ENCODE measurements at regions not wholly inside any gene's neighbourhood (a gene's known extent, or its start where the extent isn't known, plus 50 kb on each side); places are given as distances from the start of the nearest gene placed in this dataset.
"Not testable (repeated sequence)": the region's sequence is repeated elsewhere in the genome, so short reads cannot be mapped to it uniquely, and the experiment has no call there.

GRCh38 chr5:28399211-28399610, 1360.8 kb upstream of the CDH9 start:
- Histone ChIP-seq H3K4me1 (replicated peaks in 1 of 2) (peaks cover 23 to 36% of the 10 kb centered on the region in 2 donors), H3K4me3 (no peak overlapping the region), H3K27ac (no peak overlapping the region)
- in situ Hi-C loops (cut with MboI; ENCODE audit: low pct_unique_long_range_greater_than_20kb in 2 of 9, low sequenced_read_pairs in 9 of 9, unreplicated experiment in 9 of 9): no loop called here
- no peak for ATAC-seq (replicated peaks in 6 of 8)

GRCh38 chr5:28398185-28398584, 1359.8 kb upstream of the CDH9 start:
- Histone ChIP-seq H3K4me1 (replicated peaks in 1 of 2) (peaks cover 18 to 30% of the 10 kb centered on the region in 2 donors), H3K4me3 (no peak overlapping the region), H3K27ac (peak overlapping the region; percentile 56 to 72)
- ATAC-seq (replicated peaks in 6 of 8): peak in 2 of 8 experiments; percentile 10 to 15
- in situ Hi-C loops (cut with MboI; ENCODE audit: low pct_unique_long_range_greater_than_20kb in 2 of 9, low sequenced_read_pairs in 9 of 9, unreplicated experiment in 9 of 9): no loop called here
- 0 to 80% (median 43%) methylated on average over 1 to 3 of the region's 3 CpGs; no CpG with 5 or more reads in 1 of the 10 experiments for WGBS, 10 experiments

- Histone ChIP-seq H3K4me1 (replicated peaks in 1 of 2) (peaks cover 18 to 28% of the 10 kb centered on the region in 2 donors), H3K4me3 (no peak overlapping the region), H3K27ac (peak overlapping the region; percentile 56 to 72)
- peak in 7 of 8 experiments; percentile 73 to 99 (median 91) for ATAC-seq (replicated peaks in 6 of 8)
- 0 to 14% (median 4%) methylated on average over 1 to 4 of the region's 4 CpGs; no CpG with 5 or more reads in 2 of the 10 experiments for WGBS, 10 experiments
- in situ Hi-C loops (cut with MboI; ENCODE audit: low pct_unique_long_range_greater_than_20kb in 2 of 9, low sequenced_read_pairs in 9 of 9, unreplicated experiment in 9 of 9): no loop called here
Measured at GRCh38 chr5:28397502-28397941, 1359.1 kb upstream of the CDH9 start.

DNA sequence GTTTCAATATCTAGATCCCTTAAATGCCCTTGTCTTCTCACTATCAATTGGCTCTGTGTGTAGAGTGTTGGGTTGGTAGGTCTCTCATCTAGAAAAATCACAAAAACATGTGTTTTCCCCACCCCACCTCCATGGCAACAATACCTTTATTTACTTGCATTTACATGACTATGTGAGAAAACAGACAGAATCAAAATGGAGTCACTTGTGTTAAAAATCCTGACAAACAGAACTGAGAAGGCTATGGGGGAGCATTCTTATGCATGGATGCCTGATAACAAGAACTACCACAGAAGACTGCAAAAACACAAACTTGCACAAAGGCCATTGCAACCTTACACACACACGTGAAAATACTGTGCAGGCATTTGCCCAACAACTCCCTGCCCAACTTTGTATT, 1352.9 kb upstream of the CDH9 start:
- 0 to 50% (median 38%) methylated on average over 1 of the region's 1 CpG; no CpG with 5 or more reads in 6 of the 10 experiments for WGBS, 10 experiments
- Histone ChIP-seq H3K4me1 (replicated peaks in 1 of 2) (peaks cover 0 to 3% of the 10 kb centered on the region in 2 donors), H3K27ac (no peak overlapping the region), H3K4me3 (no peak overlapping the region)
- in situ Hi-C loops (cut with MboI; ENCODE audit: low pct_unique_long_range_greater_than_20kb in 2 of 9, low sequenced_read_pairs in 9 of 9, unreplicated experiment in 9 of 9): no loop called here
- no peak for ATAC-seq (replicated peaks in 6 of 8)

GRCh38 chr5:28390341-28390740, 1352.0 kb upstream of the CDH9 start:
- no peak for ATAC-seq (replicated peaks in 6 of 8)
- WGBS, 10 experiments: 0 to 33% (median 25%) methylated on average over 1 of the region's 1 CpG; no CpG with 5 or more reads in 5 of the 10 experiments
- Histone ChIP-seq H3K4me1 (replicated peaks in 1 of 2) (peaks cover 0 to 3% of the 10 kb centered on the region in 2 donors), H3K4me3 (no peak overlapping the region), H3K27ac (no peak overlapping the region)
- in situ Hi-C loops (cut with MboI; ENCODE audit: low pct_unique_long_range_greater_than_20kb in 2 of 9, low sequenced_read_pairs in 9 of 9, unreplicated experiment in 9 of 9): no loop called here

- H3K4me1 ChIP-seq (replicated peaks in 1 of 2); in situ Hi-C loops (cut with MboI; ENCODE audit: low pct_unique_long_range_greater_than_20kb in 2 of 9, low sequenced_read_pairs in 9 of 9, unreplicated experiment in 9 of 9); ATAC-seq (replicated peaks in 6 of 8); H3K4me3 ChIP-seq; H3K27ac ChIP-seq: not testable (repeated sequence)
- 0 to 100% (median 88%) methylated on average over 1 to 3 of the region's 3 CpGs; no CpG with 5 or more reads in 3 of the 10 experiments for whole genome bisulfite sequencing, 10 experiments
Measured at GRCh38 chr5:28389727-28390126, 1351.3 kb upstream of the CDH9 start.

DNA sequence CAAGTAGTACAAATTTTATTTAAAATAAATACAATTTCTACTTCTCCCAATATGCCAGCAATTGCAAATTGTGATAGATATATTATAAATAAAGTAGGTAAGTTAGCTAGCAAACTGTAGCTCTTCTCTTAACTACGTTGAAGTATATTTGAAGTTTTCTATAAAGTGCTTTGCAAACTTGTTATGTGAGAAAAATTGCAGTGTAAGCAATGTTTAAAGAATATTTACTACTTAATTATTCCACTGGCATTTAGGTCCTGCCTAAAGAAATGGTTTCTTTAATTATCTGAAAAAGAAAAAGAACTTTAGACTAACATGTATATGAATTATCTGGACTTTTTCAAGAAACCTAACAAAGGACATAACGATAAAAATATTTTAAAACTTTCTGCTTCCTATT, 1350.0 kb upstream of the CDH9 start:
- in situ Hi-C loops (cut with MboI; ENCODE audit: low pct_unique_long_range_greater_than_20kb in 2 of 9, low sequenced_read_pairs in 9 of 9, unreplicated experiment in 9 of 9): no loop called here
- 0 to 100% (median 79%) methylated on average over 1 to 2 of the region's 2 CpGs for WGBS, 10 experiments
- Histone ChIP-seq H3K4me3 (no peak overlapping the region), H3K4me1 (replicated peaks in 1 of 2) (peaks cover 0 to 3% of the 10 kb centered on the region in 2 donors), H3K27ac (no peak overlapping the region)
- no peak for ATAC-seq (replicated peaks in 6 of 8)

DNA sequence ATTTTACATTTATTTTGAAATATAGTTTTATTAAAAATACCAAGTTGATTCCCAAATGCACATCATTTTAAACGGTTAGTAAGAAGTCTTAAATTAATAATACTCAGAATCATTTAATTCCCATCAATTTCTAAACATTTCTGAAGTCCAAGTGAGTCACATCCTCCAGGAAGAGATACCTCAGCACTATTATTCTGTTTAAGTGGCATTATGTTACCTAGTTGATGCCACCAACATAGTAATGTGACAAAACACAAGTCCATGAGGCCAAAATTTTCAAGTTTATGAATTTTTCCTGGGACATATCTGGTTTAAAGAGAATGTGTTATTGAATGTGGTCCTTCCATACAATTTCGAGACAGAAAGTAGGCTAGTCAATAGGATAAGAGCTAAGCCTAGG, 1348.3 kb upstream of the CDH9 start:
- no peak overlapping the region for H3K27ac ChIP-seq
- 0 to 100% (median 69%) methylated on average over 1 to 2 of the region's 2 CpGs; no CpG with 5 or more reads in 1 of the 10 experiments for WGBS, 10 experiments
- H3K4me3 ChIP-seq: no peak overlapping the region
- ATAC-seq (replicated peaks in 6 of 8): no peak
- in situ Hi-C loops (cut with MboI; ENCODE audit: low pct_unique_long_range_greater_than_20kb in 2 of 9, low sequenced_read_pairs in 9 of 9, unreplicated experiment in 9 of 9): no loop called here
- peaks cover 0 to 3% of the 10 kb centered on the region in 2 donors for H3K4me1 ChIP-seq (replicated peaks in 1 of 2)

DNA sequence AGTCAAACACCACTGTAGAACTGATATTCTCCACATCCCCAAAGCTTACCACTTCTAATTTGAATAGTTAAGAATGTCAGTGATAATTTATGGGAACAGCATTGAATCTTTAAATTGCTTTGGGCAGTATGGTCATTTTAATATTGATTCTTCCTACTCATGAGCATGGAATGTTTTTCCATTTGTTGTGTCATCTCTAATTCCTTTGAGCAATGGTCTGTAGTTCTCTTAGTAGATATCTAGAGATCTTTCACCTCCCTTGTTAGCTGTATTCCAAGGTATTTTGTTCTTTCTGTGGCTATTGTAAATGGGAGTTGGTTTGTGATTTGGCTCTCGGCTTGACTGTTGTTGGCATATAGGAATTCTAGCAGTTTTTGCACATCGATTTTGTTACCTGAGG, 1341.8 kb upstream of the CDH9 start:
- ATAC-seq (replicated peaks in 6 of 8): no peak
- Histone ChIP-seq H3K27ac (no peak overlapping the region), H3K4me3 (no peak overlapping the region), H3K4me1 (replicated peaks in 1 of 2) (no peaks in the 10 kb centered on the region)
- in situ Hi-C loops (cut with MboI; ENCODE audit: low pct_unique_long_range_greater_than_20kb in 2 of 9, low sequenced_read_pairs in 9 of 9, unreplicated experiment in 9 of 9): no loop called here
- 0 to 100% (median 60%) methylated on average over 2 of the region's 2 CpGs; no CpG with 5 or more reads in 3 of the 10 experiments for WGBS, 10 experiments

- no peak overlapping the region for H3K4me3 ChIP-seq
- WGBS, 10 experiments: 0 to 93% (median 77%) methylated on average over 2 to 3 of the region's 3 CpGs; no CpG with 5 or more reads in 1 of the 10 experiments
- no peaks in the 10 kb centered on the region for H3K4me1 ChIP-seq (replicated peaks in 1 of 2)
- ATAC-seq (replicated peaks in 6 of 8): peak in 6 of 8 experiments; percentile 18 to 88 (median 52)
- no peak overlapping the region for H3K27ac ChIP-seq
- in situ Hi-C loops (cut with MboI; ENCODE audit: low pct_unique_long_range_greater_than_20kb in 2 of 9, low sequenced_read_pairs in 9 of 9, unreplicated experiment in 9 of 9): no loop called here
Measured at GRCh38 chr5:28374492-28374967, 1336.1 kb upstream of the CDH9 start.

- ATAC-seq (replicated peaks in 6 of 8): no peak
- Histone ChIP-seq H3K4me1 (replicated peaks in 1 of 2) (no peaks in the 10 kb centered on the region), H3K27ac (no peak overlapping the region), H3K4me3 (no peak overlapping the region)
- 8 to 100% (median 62%) methylated on average over 1 to 3 of the region's 3 CpGs; no CpG with 5 or more reads in 2 of the 10 experiments for WGBS, 10 experiments
- in situ Hi-C loops (cut with MboI; ENCODE audit: low pct_unique_long_range_greater_than_20kb in 2 of 9, low sequenced_read_pairs in 9 of 9, unreplicated experiment in 9 of 9): no loop called here
Measured at GRCh38 chr5:28370896-28371295, 1332.5 kb upstream of the CDH9 start.

DNA sequence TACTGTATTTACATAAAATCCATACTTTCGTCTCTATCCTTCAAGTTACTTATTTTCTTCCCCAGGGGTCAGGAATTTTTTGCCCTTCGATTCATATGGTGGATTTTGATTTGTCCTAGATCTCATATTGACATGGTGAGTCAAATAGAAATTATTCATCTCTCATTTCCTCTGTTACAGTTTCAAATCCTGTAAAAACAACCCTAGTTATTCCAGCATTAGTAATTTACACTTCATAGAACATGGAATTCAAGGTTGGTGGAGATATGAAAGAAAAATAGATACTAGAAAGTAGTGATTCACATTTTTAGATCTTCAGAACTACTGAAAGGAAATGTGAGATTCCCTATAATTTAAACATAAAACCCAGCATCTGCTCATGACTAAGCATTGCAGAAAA, 1331.0 kb upstream of the CDH9 start:
- Histone ChIP-seq H3K27ac (no peak overlapping the region), H3K4me1 (replicated peaks in 1 of 2) (no peaks in the 10 kb centered on the region), H3K4me3 (no peak overlapping the region)
- in situ Hi-C loops (cut with MboI; ENCODE audit: low pct_unique_long_range_greater_than_20kb in 2 of 9, low sequenced_read_pairs in 9 of 9, unreplicated experiment in 9 of 9): no loop called here
- WGBS, 10 experiments: 0 to 100% (median 59%) methylated on average over 1 to 2 of the region's 2 CpGs; no CpG with 5 or more reads in 4 of the 10 experiments
- no peak for ATAC-seq (replicated peaks in 6 of 8)

DNA sequence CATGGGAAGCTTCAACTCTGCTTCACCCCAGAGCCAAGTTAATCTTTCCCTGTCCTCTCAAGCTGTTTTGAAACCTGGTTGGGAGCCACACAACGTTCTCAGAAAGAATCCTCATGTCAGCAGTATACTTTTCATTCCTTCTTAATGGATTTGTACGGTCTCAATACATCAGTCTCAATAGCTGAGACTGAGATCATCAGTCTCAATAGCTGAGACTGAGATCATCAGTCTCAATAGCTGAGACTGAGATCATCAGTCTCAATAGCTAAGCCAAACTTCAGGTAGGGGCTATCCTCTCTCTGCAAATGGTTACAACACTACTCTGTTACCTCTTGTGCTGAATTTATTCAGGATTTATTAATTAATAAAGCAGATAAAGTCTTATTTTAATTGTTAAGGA, 1317.4 kb upstream of the CDH9 start:
- ATAC-seq (replicated peaks in 6 of 8): peak in 5 of 8 experiments; percentile 97 to 100 (median 99)
- H3K4me1 ChIP-seq (replicated peaks in 1 of 2): no peaks in the 10 kb centered on the region
- 0 to 38% (median 0%) methylated on average over 1 to 2 of the region's 2 CpGs; no CpG with 5 or more reads in 3 of the 10 experiments for WGBS, 10 experiments
- no peak overlapping the region for H3K4me3 ChIP-seq
- no peak overlapping the region for H3K27ac ChIP-seq
- in situ Hi-C loops (cut with MboI; ENCODE audit: low pct_unique_long_range_greater_than_20kb in 2 of 9, low sequenced_read_pairs in 9 of 9, unreplicated experiment in 9 of 9): no loop called here

DNA sequence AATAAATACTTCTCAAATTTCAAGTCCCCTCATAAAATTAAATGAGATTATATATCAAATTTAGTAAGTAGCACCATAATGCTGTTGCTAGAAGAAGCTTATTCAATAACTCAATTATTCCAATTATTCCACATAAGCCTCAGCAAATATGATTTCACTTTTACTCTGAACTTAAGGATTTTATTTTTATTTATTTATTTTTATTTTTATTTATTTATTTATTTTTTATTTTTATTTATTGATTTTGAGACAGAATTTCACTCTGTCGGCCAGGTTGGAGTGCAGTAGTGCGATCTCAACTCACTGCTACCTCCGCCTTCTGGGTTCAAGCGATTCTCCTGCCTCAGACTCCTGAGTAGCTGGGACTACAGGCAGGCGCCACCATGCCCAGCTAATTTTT, 1308.3 kb upstream of the CDH9 start:
- in situ Hi-C loops (cut with MboI; ENCODE audit: low pct_unique_long_range_greater_than_20kb in 2 of 9, low sequenced_read_pairs in 9 of 9, unreplicated experiment in 9 of 9): no loop called here
- no peaks in the 10 kb centered on the region for H3K4me1 ChIP-seq (replicated peaks in 1 of 2)
- 26 to 100% (median 93%) methylated on average over 1 to 5 of the region's 5 CpGs; no CpG with 5 or more reads in 1 of the 10 experiments for WGBS, 10 experiments
- H3K27ac ChIP-seq: no peak overlapping the region
- H3K4me3 ChIP-seq: no peak overlapping the region
- ATAC-seq (replicated peaks in 6 of 8): no peak
